HuH-7 (cell line): ENCODE measurements at regions not wholly inside any gene's neighbourhood (a gene's known extent, or its start where the extent isn't known, plus 50 kb on each side); places are given as distances from the start of the nearest gene placed in this dataset.

Experiments
- DNase-seq: peaks from one replicate; pipeline ENCODE4 v3.0.0; 2011; ENCODE audit warnings: low spot score

- DNase-seq, result no peak
Measured at GRCh38 chr3:22476976-22477375, 726.0 kb upstream of the ZNF385D start.

- no peak for DNase-seq
Measured at GRCh38 chr3:22485954-22486353, 717.2 kb upstream of the UBE2E2 start.

DNA sequence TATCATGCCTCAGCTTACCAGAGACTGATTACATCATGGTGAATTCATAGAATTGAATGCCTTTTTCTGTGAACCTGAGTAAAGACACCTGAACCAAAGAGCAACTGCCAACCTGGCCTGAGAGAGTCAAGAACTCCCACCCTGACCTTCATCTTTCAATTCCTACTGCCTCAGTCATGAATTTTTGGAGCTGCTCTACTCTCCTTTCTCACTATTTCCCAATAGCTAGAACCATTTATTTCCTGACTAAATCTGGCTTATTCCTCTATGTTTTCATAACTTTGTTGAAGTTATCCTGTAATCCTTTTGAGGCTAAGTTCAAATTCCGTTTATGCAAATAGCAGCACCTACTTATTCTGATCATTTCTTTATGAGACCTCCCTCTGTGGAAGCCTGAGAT lies 712.4 kb upstream of the UBE2E2 start:
- no peak for DNase-seq

DNA sequence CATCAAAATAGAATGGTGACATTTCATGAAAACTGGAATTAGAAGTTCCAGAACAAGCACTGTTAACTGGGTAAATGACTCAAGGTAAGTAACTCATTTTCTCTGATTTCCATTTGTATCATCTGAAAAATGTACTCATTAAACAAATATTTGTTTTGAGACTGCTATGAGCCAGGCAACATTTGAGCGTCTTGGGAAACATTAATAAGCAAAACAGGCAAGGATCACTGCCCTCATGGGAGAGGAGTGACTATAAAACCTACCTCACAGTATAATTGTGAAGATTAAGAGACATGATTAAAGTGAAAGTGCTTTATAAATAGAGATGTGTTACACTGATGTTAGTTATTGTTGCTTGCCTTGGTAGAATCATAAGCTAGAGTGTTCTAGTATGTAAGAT lies 711.8 kb upstream of the UBE2E2 start:
- DNase-seq, result no peak

DNA sequence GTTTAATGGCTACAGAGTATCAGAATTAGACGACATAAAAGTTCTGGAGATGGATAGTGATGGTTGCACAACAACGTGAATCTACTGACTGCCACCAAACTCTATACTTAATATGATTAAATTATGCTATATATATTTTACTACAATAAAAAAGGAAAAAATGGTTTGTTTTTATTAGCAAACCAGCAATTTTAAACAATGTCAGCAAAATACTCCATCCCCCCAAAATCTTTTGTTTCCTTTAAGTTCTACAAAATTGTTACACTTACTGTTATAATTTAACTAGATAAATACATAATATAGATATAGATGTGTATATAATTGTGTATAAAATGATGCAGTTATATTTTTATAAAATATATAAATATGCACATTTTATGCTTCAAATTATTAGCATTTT lies 710.8 kb upstream of the UBE2E2 start:
- DNase-seq, result no peak

DNA sequence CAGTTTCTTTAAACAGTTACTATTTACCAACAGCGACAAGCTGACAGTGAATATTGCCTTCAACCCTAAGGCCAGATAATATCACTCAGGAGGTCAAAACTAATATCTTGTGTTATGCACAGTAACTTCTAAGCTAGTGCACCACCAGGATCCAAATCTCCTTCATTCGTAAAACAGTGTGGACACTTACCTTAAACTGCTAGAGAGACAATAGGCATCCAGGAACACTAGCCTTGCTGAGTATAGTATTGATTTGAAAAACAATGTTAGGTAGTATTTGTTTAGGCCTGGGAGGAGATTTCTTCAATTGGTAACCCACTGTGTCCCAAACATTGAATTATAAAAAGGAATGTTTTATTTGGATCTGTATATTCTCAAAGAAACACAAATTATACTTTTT lies 707.9 kb upstream of the UBE2E2 start:
- DNase-seq, result no peak

- DNase-seq, result no peak
Measured at GRCh38 chr3:22495791-22496190, 707.3 kb upstream of the UBE2E2 start.

DNA sequence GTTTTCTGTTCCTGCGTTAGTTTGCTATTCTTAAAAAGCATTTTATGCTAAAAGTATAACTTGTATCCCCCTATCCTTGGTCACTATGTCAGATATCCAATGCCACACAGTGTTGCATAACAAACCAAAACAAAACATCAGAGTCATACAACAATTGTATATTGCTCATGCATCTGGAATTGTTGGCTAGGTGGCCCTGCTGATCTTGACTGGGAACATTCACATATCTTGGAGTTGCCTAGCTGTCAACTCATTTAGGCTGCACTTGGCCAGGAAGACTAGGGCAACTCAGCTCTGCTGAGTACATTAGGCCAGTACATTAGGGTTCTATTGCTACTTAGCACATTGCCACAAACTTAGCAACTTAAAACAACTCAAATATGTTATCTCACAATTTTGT lies 706.5 kb upstream of the UBE2E2 start:
- no peak for DNase-seq

DNA sequence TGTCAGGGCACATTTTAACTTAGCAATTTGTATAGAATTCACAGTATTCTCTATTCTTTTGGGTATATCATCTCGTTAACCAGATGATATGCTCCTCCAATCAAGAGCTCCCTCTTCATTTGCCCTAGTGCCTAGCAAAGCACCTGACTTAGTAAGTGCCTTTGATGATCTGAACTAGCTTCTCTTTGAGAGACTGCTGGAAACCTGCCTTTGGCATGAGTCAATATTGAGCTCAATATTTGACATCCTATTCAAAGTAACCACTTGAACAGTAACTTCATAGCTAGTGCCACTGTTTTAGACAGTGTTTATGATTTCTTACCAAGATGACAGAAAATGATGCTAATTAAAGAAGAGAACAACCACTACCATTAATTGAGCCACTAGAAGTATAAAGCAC lies 696.3 kb upstream of the UBE2E2 start:
- DNase-seq, result no peak

DNA sequence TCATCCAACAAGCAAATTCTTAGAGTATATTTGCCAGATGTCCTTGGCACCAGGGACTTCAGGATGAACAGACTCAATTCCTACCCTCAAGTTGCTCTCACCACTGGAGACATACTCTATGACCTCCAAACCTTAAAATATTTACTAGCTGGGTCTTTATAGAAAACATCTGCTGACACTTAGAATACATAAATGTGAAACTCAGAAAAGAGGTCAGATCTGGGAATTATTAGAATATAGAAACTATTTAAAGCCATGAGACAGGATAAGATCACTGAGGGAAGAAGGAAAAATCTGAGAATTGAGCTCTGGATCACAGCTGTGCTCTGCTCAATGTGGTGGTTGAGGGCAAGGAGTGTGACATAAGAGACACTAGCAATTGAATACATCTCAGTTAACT lies 695.4 kb upstream of the UBE2E2 start:
- DNase-seq, result no peak

DNA sequence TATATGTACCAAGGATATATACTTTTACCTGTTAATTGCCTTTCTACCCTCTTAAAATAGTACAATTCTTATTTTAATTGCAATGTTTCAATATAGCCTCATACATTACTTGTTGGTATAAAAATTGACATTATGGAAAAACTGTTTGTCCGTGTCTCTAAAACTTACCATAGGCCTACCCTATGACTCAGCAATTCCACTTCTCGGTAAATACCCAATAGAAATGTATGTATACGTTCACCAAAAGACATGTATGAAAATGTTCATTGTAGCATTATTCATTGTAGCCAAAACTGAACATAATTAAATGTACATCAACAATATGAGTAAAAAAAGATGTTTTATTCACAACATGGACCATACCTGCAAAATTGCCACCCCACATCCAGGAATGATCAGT lies 679.2 kb upstream of the UBE2E2 start:
- no peak for DNase-seq

GRCh38 chr3:22526266-22526837 lies 676.8 kb upstream of the UBE2E2 start:
- DNase-seq, result no peak

DNA sequence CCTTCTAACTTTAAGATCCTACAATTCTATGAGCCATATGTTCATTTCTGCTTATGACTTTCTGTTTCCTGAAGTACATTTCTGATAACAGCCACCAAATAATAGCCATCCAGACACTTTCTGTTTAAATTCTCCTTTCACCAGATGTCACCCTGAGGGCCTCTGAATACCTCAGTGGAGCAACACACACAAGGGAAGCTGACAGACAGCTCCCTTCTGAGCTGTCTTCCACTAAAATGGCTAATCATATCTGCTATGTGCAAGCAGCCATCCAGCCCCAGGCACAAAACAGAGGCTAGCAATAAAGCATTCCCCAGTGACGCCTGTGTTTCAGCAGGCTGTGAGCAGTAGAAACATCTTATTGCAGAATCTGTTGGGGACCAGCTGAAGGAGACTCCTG lies 666.6 kb upstream of the UBE2E2 start:
- DNase-seq, result no peak

- DNase-seq, result no peak
Measured at GRCh38 chr3:22537560-22537959, 665.6 kb upstream of the UBE2E2 start.

DNA sequence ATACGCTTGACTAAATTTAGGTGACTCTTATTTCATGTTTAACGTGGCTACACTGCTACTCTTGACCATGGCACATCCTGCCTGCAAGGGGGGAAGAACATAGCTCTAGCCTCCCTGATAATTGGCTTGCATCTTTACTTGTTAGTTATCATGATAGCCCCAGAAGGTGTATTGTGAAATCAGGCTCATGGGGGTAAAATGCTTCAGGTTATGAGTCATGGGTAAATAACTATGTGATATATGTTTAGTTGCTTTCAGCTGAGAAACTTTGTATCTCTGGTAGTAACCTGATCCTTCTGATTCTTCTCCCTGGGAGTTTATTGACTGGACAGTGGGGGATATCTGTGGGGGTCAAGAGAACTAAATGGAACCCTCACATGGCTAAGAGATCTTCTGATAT lies 660.8 kb upstream of the UBE2E2 start:
- DNase-seq, result no peak

- DNase-seq, result no peak
Measured at GRCh38 chr3:22555753-22556435, 647.2 kb upstream of the UBE2E2 start.

DNA sequence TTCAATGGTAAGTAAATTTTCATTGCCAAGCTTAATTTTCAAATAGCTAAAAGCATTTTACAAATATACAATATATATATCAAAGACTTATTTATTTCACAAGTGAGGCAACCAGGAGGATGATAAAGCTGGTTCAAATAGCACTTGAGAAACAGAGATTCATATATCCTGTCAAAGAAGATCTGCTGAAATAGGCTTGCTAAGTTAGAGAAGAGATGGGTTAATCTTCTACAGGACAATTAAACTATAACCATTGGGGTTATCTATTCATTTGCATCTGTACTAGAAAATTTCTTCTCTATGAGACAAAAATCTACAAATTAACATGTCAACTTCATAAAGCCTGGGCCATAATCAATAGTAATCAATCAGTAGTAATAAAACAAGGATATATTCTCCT lies 637.7 kb upstream of the UBE2E2 start:
- no peak for DNase-seq

GRCh38 chr3:22568285-22568684 lies 634.8 kb upstream of the UBE2E2 start:
- DNase-seq, result no peak

- DNase-seq, result peak; percentile 26
Measured at GRCh38 chr3:22569570-22569969, 633.6 kb upstream of the UBE2E2 start.

- no peak for DNase-seq
Measured at GRCh38 chr3:22581007-22581406, 622.1 kb upstream of the UBE2E2 start.

DNA sequence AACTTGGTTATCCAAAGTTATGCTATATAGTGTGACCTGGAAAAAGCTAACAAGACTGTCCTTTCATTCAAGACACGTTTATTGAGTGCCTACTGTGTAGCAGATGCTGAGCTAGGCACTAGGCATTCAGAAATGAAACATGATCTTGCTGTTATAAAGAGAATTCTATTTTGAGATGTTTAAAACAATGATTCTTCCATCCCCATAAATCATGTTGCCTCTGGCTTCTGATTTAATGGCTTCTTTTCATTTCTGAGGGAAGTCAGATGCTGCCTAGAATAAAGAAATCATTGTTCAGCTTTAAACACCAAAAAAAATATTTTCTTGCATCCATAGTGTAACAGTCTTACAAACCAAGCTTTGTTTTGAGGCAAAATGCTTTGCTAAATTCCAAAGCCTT lies 620.9 kb upstream of the UBE2E2 start:
- DNase-seq, result no peak

- no peak for DNase-seq
Measured at GRCh38 chr3:22585504-22585903, 617.6 kb upstream of the UBE2E2 start.

GRCh38 chr3:22585911-22586310 lies 617.2 kb upstream of the UBE2E2 start:
- no peak for DNase-seq

DNA sequence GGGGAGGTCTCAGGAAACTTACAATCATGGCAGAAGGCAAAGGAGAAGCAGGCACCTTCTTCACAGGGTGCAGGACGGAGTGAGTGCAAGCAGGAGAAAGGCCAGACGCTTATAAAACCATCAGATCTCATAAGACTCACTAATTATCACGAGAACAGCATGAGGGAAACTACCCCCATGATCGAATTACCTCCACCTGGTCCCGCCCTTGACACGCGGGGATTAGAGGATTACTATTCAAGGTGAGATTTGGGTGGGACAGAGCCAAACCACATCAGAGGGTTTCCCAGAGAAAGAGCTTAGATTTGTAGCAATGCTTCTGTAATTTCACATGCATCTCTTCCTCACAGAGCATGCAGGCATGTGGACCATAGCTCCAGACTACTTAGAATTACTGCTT lies 615.7 kb upstream of the UBE2E2 start:
- no peak for DNase-seq
